NCI-H2081 treated with DMSO at 0.1 percent for 48 hours (cell line): ENCODE measurements at regions not wholly inside any gene's neighbourhood (a gene's known extent, or its start where the extent isn't known, plus 50 kb on each side); places are given as distances from the start of the nearest gene placed in this dataset.
A peak's percentile ranks its signal among the peaks of the same experiment; 100 is the strongest.
"Not testable (repeated sequence)": the region's sequence is repeated elsewhere in the genome, so short reads cannot be mapped to it uniquely, and the experiment has no call there.

Experiments used
- DNase-seq: peaks from one replicate; lab custom pipeline; 2025; lab: John Stamatoyannopoulos, UW

DNA sequence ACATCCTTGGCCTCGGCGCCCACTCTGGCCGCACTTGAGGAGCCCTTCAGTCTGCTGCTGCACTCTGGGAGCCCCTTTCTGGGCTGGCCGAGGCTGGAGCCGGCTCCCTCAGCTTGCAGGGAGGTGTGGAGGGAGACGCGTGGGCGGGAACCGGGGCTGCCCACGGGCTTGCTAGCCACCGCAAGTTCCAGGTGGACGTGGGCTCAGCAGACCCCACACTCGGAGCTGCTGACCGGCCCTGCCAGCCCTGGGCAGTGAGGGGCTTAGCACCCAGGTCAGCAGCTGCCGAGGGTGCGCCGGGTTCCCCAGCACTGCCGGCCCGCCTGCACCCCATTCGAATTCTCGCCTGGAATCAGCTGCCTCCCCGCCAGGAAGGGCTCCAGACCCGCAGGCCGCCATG, 1892.3 kb upstream of the PCDH7 start:
- no peak for DNase-seq

DNA sequence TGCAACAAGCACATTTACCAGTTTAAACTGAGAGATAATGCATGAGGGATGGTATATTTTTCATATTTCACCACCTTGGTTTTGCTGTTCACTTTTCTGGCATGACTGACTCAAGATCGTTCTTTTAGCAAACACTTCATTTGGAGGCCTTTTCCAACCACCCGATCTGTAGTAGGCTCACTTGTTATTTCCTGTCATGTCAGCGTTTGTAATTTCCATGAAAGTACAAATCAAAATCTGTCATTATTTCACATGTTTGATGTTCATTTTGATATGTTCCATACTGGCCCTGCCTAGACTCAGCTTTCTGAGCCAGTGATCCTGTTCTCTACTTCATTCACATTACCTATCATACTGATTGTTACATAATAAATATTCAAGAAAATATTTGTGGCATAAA, 1888.3 kb upstream of the PCDH7 start:
- DNase-seq: no peak

DNA sequence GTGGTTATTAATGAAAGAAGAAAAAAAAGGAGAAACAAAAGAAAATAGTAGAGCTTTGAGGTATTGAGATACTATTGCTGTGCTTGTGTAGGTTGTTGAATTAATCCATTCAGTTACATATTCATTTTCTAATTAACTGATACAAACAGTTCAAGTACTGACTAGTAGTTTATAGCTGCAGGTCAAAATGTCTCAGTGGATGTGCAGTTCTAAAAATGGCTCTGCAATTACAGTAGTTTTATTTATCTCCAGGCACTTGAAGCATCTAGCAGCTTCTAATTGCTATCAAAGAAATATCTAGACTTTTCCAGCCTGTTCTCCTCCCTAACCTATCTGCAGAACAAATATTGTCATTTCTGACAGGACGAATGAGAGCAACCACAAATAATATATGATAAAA, 1887.7 kb upstream of the PCDH7 start:
- DNase-seq: no peak

DNA sequence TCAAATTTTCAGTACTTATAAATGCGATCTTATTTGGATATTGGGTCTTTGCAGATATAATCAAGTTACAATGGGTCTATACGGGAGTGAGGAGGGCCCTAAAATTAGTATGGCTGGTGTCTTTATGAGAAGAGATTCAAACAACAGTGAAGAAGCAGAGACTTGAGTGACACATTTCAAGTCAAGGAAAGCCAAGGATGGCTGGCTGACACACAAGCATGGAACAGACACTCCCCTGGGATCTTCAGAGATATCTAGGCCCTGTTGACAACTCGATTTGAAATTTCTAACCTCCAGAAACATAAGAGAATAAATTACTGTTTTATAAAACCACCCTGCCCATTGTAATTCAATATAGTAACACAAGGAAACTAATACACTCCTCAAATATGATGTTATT, 1886.0 kb upstream of the PCDH7 start:
- no peak for DNase-seq

DNA sequence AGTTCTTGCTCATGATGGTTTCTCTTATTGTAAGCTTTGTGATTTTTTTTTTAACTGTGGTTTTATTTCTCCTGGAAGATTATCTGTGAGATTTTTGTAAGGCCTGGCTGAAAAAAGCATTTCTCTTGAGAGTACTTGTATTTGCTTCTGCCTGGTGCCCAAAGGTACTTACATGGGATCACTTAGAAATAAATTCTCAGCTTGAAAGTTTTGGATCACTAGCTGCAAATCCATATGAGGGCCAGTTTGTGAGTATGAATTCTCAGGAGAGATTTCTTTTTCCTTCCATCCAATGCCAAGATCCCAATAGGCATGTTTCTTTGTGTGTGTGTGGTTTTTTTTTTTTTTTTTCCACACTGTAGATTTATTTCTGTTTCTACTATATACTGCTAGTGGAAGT, 1884.7 kb upstream of the PCDH7 start:
- no peak for DNase-seq

DNA sequence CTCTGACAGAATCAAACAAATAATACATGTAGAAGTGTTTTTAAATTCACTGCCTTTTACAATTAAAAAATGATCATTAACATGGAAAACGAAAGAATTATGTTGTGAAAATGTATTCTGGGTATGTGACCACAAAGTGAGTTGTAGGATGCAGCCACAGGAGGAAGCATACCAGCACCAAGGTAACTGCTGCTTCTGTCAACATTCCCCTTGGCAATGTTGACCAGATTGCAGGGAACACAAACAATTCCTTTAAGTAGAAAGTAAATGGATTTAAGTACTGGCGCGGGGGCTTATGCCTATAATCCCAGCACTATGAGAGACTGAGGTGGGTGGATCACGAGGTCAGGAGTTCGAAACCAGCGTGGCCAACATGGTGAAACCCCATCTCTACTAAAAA, 1877.9 kb upstream of the PCDH7 start:
- DNase-seq: peak; percentile 5

DNA sequence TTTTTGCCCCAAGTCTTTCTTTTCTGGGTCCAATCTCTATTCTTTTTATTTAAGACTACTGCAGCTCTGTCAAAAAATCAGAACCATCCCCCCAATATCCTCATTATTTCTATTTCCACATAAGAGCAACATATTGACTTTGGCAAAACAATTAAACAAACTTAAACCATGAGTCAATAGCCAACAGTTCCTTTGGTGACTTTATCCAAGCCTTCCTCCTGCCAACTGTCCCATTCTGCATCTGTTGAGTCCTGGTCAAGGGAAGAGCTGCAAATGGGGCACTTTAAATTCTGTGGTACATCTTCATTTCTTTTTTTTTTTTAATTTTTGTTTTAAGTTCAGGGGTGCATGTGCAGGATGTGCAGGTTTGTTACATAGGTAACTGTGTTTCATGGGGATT, 1875.0 kb upstream of the PCDH7 start:
- no peak for DNase-seq

DNA sequence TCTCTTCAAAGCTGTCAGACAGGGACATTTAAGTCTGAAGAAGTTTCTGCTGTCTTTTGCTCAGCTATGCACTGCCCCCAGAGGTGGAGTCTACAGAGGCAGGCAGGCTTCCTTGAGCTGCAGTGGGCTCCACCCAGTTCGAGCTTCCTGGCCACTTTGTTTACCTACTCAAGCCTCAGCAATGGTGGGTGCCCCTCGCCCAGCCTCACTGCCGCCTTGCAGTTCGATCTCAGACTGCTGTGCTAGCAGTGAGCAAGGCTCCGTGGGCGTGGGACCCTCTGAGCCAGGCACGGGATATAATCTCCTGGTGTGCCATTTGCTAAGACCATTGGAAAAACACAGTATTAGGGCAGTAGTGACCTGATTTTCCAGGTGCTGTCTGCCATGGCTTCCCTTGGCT, 1863.1 kb upstream of the PCDH7 start:
- not testable (repeated sequence) for DNase-seq

DNA sequence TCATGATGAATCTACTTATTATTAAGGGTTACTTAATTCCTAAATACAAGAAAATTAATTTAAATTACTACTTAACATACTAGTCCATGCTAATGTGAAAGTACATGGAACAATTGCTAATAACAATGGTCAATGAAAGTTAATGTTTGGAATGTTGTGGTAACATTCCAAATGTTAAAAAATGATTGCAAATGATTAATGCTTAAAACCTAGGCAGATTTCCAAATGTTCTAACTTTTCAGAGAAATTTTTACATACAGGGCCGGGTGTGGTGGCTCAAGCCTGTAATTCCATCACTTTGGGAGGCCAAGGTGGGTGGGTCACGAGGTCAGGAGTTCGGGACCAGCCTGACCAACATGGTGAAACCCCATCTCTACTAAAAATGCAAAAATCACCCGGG, 1851.3 kb upstream of the PCDH7 start:
- no peak for DNase-seq

DNA sequence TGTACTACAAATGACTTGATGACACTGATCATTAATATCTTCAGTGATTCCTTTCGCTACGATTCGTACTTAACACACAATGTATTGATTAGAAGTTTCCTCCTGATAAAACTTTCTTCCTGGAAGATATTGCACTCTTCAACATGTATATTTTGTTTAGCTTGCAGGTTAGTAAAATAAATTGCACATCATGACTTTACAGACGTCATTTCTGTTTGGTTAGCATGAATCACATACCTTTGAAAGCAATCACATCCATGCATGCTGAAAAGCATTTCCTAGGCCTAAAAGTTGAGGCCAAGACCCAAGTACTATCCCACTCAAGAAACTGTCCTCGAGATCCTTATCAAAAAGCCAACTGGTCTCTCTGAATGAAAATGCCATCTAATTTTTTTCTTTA, 1841.0 kb upstream of the PCDH7 start:
- no peak for DNase-seq

DNA sequence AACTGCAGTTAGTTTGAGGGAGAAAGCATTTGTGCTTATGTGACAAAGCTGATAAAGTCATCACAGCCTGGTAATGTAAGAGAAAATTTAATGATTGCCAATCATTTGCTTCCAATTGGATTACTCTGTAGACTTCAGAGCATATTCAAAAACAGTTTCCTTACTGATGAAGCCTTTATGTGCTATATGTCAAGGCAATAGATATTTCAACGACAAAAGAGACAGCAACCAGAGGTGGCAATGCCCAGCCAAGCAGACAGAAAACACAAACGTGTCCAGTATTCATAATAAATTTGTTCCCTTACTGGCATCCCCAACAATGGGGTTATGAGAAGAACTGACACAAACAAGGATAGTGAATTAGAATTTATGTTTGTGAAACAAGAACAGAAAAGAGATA, 1840.3 kb upstream of the PCDH7 start:
- DNase-seq: no peak

DNA sequence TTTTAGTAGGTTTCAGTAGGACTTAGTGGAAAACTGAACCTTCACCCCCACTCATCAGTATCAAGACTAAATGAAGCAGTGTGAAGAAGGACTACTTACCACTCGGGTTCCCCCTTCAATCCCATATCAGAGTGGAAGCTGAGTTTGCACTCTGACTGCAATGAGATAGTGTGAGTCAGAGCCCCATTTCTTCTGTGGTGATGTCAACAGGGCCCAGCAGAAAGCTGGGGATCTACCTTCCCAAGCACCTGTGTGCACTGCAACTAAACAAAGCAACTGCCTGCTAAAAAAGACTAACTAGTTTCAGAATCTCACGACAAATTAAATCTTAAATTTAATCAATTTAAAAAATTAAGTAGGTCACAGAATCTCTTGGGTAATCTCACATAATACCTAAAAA, 1837.0 kb upstream of the PCDH7 start:
- no peak for DNase-seq

DNA sequence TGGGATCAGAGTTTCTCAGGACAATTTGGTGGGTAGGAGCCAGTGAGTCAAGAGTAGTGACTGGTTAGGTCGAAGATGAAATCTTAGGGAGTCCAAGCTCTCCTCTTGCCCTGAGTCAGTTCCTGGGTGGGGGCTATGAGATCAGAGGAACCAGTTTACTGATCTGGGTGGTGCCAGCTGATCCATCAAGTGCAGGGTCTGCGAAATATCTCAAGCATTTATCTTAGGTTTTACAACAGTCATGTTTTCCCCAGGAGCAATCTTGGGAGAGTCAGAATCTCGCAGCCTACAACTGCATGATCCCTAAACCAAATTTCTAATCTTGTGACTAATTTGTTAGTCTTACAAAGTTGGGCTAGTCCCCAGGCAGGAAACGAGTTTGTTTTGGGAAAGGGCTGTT, 1833.2 kb upstream of the PCDH7 start:
- DNase-seq: no peak

DNA sequence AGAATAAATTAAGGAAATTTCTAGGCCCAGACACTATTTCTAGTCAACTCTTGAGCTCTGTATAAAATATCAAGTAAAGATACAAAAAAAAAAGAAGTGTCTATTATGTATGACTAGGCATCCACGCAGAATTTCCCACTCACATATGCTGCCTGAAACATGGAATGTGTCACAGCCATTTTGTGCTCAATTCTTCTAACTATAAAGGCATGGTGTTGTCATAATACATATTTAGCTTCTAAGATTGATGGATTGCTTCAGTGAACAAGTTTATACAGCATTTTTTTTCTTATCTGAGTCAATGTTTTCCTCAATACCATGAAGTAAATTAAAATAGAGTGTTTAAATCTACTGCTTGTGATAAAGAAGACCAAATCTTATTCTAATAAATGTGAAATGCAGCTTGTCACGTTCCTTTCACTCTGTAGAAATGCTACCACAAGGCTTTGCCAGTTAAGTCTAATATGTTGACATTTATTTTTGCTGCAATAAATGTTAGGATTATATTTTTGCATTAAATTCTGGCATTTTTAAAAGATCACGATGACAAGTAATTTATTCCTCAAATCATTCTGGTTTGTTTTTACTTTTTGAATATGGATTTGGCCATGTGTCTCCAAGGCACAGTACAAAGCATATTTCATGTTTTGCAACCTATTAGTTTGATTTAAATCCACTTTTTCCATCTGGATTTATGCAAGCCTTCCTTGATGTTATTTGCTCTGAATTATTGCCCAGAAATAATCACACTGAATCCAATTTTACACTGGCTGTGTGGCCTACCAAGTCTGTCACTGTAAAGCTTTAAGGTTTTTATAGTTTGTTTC, 1829.0 kb upstream of the PCDH7 start:
- DNase-seq: no peak

DNA sequence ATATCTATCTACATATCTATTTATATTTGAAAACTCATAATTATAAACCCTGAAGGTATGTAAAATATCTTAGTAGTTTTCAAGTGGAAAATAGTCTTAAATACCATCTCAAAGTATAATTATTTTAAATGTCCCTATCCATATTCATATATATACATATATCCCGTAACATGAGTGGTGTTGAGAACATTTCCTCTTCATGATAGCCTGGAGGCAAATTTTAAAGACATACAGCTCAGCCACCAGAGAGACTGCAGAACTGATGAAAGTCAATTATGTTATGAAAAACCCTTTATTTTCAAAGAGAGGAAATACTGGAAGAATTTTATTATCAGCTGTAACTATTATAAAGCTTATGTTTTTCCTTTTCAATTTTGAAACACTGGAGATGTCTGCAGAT, 1806.7 kb upstream of the PCDH7 start:
- no peak for DNase-seq

DNA sequence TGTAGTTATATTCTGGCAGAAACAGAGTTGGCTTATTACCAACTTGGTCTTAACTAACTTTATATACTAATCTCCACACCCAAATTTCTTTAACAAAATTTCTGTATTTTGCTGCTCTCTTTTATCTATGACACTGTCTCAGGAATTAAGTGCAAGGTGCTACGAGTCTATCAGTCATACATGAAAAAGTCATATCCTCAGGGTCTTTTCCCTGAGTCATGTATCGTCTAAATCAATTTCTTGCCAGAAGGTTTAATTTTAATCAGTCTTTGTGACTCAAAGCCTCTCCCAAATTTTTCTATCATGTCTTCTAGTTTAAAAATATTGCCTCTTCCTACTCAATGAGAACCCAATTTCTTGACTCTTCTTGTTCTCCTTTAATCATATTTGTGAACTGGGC, 1803.6 kb upstream of the PCDH7 start:
- no peak for DNase-seq

DNA sequence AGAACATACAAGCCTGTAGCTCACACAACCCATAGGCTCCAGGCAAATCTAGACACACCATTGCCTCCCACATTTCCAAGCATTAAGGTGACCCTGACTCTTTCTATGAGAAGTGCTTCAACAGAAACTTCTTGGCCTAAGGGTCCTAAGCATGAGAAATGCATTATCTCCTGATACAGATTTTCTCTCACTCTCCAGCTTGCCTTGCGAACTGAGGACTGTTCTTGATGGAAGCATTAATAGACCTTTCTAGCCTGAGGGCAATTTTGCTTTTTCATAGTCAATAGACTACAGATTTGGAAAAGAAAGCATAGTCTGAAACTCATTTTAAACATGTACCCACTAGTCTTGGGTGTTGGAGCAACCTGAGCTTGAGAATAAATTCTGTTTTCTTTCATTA, 1801.3 kb upstream of the PCDH7 start:
- DNase-seq: no peak

DNA sequence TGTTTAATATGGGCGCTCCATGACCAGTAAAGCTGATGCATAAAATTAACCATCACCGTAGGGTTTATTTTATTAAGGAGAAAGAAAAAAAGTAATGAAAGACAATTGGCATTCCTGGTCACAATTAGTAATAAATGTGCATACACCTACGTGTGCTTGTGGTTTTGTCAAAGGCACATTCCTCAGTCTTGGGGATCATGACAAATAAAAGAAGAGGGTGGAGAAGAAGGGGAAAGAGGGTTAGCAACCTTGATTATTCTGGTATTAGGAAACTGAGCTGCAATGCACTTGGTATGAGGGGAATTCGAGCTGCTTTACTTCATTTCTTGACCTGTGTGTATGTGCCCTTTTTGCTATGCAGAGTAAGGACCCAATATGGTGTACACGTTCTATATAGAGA, 1798.3 kb upstream of the PCDH7 start:
- DNase-seq: no peak

DNA sequence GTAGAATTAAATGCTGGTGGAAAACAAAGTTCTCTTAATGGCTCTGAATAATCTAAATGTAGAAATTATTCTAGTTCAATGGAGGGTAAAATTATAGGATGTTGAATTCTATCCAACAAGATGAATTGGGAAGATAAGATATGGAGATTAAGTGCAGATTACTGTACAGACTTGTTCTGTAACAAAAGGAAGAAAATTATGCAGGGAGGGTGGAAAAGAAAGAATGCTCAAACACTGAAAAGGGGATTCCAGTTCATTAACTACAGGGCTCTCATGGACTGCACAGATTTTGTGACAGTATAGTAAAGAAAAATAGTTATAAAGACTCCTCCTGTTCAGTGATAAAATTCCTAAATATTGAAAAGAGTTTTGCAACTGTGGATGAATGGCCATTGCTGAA, 1794.0 kb upstream of the PCDH7 start:
- DNase-seq: no peak

DNA sequence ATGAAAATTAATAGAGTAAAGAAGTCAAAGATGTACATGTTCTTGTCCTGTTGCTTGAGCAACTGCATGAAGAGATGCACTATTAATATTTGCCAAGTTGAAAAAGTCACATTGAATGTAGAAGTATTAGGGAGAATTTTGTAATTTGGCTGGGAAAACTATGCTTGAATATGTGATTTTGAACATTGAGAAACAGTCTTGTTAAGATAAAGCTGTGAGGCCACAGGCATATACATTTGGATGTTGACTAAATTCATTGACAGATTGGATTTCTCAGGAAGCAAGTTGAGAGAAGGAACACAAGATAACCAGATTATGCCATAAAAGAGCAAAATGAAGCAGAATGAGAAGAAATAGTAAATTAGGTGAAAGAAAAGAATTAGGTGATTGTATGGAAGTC, 1777.5 kb upstream of the PCDH7 start:
- DNase-seq: no peak

DNA sequence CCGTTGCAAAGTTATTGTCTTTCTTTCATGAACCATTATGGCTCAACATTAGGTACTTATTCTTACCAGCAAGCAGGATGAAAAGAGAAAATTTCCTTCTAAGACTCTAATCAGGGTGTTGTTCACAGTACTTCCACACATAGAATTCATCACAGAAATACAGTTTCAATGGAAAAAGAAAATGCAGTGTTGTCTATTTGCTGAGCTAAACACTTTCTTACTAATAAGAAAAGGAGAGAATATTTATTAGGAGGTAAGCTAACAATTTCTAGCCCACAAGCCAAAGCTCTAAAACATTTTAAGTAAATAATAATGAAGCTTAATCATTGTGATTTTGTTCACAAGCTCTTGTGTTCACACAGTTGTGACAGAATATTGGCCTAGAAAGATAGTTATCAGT, 1772.8 kb upstream of the PCDH7 start:
- DNase-seq: no peak

DNA sequence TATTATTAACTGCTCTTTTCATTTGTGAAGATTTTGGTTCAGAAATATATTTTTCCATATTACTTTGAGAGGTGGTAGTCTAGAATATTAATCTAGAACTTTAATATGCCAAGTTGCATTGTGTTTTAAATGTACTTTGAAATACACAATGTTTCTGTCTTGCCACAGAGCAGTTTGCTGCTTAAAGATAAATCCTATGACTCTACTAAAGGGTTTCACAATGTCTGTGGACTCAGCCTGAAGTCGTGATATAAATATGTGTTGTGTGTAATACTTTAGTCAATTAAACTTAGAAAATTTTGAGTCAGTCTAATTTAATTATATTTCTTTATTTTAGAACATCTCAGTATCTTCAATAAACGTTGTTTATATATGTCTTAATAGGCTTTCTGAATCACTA, 1771.7 kb upstream of the PCDH7 start:
- no peak for DNase-seq

DNA sequence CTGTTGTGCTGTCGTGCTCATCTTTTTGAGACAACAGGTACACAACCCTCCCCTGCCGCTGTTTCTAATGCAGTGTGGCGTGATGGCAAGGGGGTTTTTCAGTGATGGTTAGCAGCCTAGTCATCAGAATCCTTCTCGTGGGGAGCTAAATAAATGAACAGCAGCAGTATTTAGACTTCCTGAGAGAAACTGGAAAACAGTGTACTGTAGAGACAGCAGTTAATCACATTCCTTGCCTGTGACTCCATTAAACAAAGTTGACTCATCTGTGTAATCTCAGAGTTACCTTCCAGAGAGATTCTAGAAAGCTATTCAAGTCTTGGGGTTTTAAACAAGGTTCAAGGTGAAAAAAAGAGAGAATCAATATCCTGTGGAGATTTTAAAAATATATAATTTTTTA, 1753.2 kb upstream of the PCDH7 start:
- no peak for DNase-seq

DNA sequence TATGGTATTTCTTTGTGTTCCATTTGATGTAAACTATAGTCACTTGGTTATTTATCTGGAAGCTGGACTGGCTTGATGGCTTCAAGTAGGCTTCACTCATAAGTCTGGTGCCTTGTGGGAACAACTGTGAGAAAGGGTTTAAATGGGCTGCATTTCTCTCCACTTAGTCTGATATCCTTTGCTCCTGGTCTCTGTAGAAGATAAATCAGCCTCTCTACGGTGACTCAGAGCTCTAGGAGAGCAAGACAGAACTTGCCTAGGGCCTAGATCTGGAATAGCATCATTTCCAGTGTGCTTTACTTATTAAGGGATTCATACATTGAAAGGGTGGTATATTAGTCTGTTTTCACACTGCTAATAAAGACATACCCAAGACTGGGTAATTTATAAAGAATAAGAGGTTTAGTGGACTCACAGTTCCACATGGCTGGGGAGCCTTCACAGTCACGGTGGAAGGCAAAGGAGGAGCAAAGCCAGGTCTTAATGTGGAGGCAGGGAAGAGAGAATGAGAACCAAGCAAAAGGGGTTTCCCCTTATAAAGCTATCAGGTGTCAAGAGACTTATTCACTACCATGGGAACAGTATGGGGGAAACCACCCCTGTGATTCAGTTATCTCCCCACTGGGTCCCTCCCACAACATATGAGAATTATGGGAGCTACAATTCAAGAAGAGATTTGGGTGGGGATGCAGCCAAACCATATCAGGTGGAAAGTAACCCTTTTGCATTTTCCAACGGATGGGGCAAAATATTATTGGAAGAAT, 1746.4 kb upstream of the PCDH7 start:
- DNase-seq: no peak
